ENCODE measurements at regions not wholly inside any gene's neighbourhood (a gene's known extent, or its start where the extent isn't known, plus 50 kb on each side); places are given as distances from the start of the nearest gene placed in this dataset.

- 75% methylated on average over 5 of the region's 6 CpGs for WGBS (ENCODE audit: insufficient coverage)
- Mint-ChIP-seq H3K9me3 (no peaks in the 10 kb centered on the region), H3K27me3 (ENCODE audit: low read depth in 2 of 2) (peaks cover 23 to 26% of the 10 kb centered on the region in 2 donors), H3K36me3 (no peaks in the 10 kb centered on the region), H3K4me1 (no peaks in the 10 kb centered on the region), H3K4me3 (no peak overlapping the region), H3K27ac (no peak overlapping the region)
- no peak overlapping the region for H3K27ac ChIP-seq (ENCODE audit: low read length)
- H3K27me3 ChIP-seq (ENCODE audit: control insufficient read depth, insufficient read depth, low read length): no peaks in the 10 kb centered on the region
- H3K36me3 ChIP-seq (ENCODE audit: control insufficient read depth, insufficient read depth, low read length): no peaks in the 10 kb centered on the region
- H3K4me1 ChIP-seq (ENCODE audit: control insufficient read depth, insufficient read depth, low read length): no peaks in the 10 kb centered on the region
- no peaks in the 10 kb centered on the region for H3K9me3 ChIP-seq (ENCODE audit: control insufficient read depth, insufficient read depth, low read length)
- DNase-seq (no peak), ATAC-seq (no peak)
- no peak overlapping the region for H3K4me3 ChIP-seq (ENCODE audit: low read length)
- no peak for TF ChIP-seq CTCF (IDR thresholded peaks at IDR 0.05)
- intact Hi-C loops (cut with micrococcal nuclease): no loop called here
Measured at GRCh38 chr9:90948156-90948555, 146.5 kb downstream of the SYK start.

GRCh38 chr9:90950600-90950999 lies 149.0 kb downstream of the SYK start:
- Histone ChIP-seq H3K27me3 (ENCODE audit: control insufficient read depth, insufficient read depth, low read length) (no peaks in the 10 kb centered on the region), H3K4me1 (ENCODE audit: control insufficient read depth, insufficient read depth, low read length) (no peaks in the 10 kb centered on the region), H3K9me3 (ENCODE audit: control insufficient read depth, insufficient read depth, low read length) (no peaks in the 10 kb centered on the region), H3K36me3 (ENCODE audit: control insufficient read depth, insufficient read depth, low read length) (no peaks in the 10 kb centered on the region), H3K27ac (ENCODE audit: low read length) (no peak overlapping the region), H3K4me3 (ENCODE audit: low read length) (no peak overlapping the region)
- Mint-ChIP-seq H3K27ac (no peak overlapping the region), H3K36me3 (no peaks in the 10 kb centered on the region), H3K4me1 (no peaks in the 10 kb centered on the region), H3K27me3 (ENCODE audit: low read depth in 2 of 2) (peaks cover 24 to 29% of the 10 kb centered on the region in 2 donors), H3K4me3 (no peak overlapping the region), H3K9me3 (no peaks in the 10 kb centered on the region)
- TF ChIP-seq CTCF (IDR thresholded peaks at IDR 0.05): no peak
- intact Hi-C loops (cut with micrococcal nuclease): no loop called here
- no peak for ATAC-seq
- DNase-seq: no peak
- 33% methylated on average over 2 of the region's 3 CpGs for WGBS (ENCODE audit: insufficient coverage)

DNA sequence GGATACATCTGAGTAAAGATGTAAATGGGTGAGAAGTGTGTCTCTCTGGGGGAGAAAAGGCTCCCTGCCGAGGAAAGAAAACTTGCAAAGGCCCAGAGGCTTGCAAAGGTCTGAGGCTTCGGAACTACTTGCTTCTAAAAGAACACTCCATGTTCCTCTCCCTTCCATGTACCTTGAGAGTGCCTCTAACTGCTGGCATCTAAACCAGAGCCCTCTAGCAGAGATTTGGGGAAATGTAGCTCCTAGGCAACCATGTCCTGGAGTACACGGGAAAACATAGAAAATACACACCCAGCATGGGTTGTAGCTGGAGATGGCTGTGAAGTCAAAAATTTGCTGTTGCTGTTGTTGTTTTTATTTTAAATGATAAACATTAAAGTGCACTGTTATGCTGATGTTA lies 151.6 kb downstream of the SYK start:
- no peak for TF ChIP-seq CTCF (IDR thresholded peaks at IDR 0.05)
- no peaks in the 10 kb centered on the region for H3K4me1 ChIP-seq (ENCODE audit: control insufficient read depth, insufficient read depth, low read length)
- no peak for ATAC-seq
- H3K27ac ChIP-seq (ENCODE audit: low read length): no peak overlapping the region
- H3K4me3 ChIP-seq (ENCODE audit: low read length): no peak overlapping the region
- H3K27me3 ChIP-seq (ENCODE audit: control insufficient read depth, insufficient read depth, low read length): no peaks in the 10 kb centered on the region
- H3K9me3 ChIP-seq (ENCODE audit: control insufficient read depth, insufficient read depth, low read length): no peaks in the 10 kb centered on the region
- H3K36me3 ChIP-seq (ENCODE audit: control insufficient read depth, insufficient read depth, low read length): no peaks in the 10 kb centered on the region
- Mint-ChIP-seq H3K9me3 (no peaks in the 10 kb centered on the region), H3K4me3 (no peak overlapping the region), H3K27me3 (ENCODE audit: low read depth in 2 of 2) (peaks cover 19 to 25% of the 10 kb centered on the region in 2 donors), H3K36me3 (no peaks in the 10 kb centered on the region), H3K4me1 (no peaks in the 10 kb centered on the region), H3K27ac (no peak overlapping the region)
- WGBS (ENCODE audit: insufficient coverage): 90% methylated on average over 3 of the region's 3 CpGs
- DNase-seq: no peak
- intact Hi-C loops (cut with micrococcal nuclease): no loop called here

- DNase-seq (no peak), ATAC-seq (no peak)
- H3K4me3 ChIP-seq (ENCODE audit: low read length): no peak overlapping the region
- H3K27me3 ChIP-seq (ENCODE audit: control insufficient read depth, insufficient read depth, low read length): no peaks in the 10 kb centered on the region
- Mint-ChIP-seq H3K9me3 (no peaks in the 10 kb centered on the region), H3K36me3 (no peaks in the 10 kb centered on the region), H3K4me3 (no peak overlapping the region), H3K4me1 (no peaks in the 10 kb centered on the region), H3K27me3 (ENCODE audit: low read depth in 2 of 2) (peaks cover 14 to 19% of the 10 kb centered on the region in 2 donors), H3K27ac (no peak overlapping the region)
- TF ChIP-seq CTCF (IDR thresholded peaks at IDR 0.05): no peak
- H3K27ac ChIP-seq (ENCODE audit: low read length): no peak overlapping the region
- 61% methylated on average over 3 of the region's 3 CpGs for WGBS (ENCODE audit: insufficient coverage)
- intact Hi-C loops (cut with micrococcal nuclease): no loop called here
- no peaks in the 10 kb centered on the region for H3K9me3 ChIP-seq (ENCODE audit: control insufficient read depth, insufficient read depth, low read length)
- H3K36me3 ChIP-seq (ENCODE audit: control insufficient read depth, insufficient read depth, low read length): no peaks in the 10 kb centered on the region
- H3K4me1 ChIP-seq (ENCODE audit: control insufficient read depth, insufficient read depth, low read length): no peaks in the 10 kb centered on the region
Measured at GRCh38 chr9:90953805-90954204, 152.2 kb downstream of the SYK start.
